GM23338 (cell line): ENCODE measurements at regions not wholly inside any gene's neighbourhood (a gene's known extent, or its start where the extent isn't known, plus 50 kb on each side); places are given as distances from the start of the nearest gene placed in this dataset.

Experiments
- ATAC-seq: fragments of 200-7000 bp; cut with Tn5 transposase; 3 replicates; pipeline ENCODE4 v1.9.1; 2020
- DNase-seq: peaks from one replicate; pipeline ENCODE4 v3.0.0-alpha.2; 2015; ENCODE audit warnings: low spot score
- H2AFZ ChIP-seq: fragments of 200-600 bp; sonication (generic); 2 replicates; pipeline ENCODE4 v1.8.0; 2016; ENCODE audit warnings: antibody characterized with exemption, mild to moderate bottlenecking, moderate library complexity
- H3F3A ChIP-seq: fragments of 200-600 bp; sonication (generic); replicated peaks from 2 replicates; pipeline ENCODE4 v1.8.0; 2017; ENCODE audit warnings: antibody characterized with exemption, mixed run types, low read depth
- H3K27ac ChIP-seq: fragments of 200-600 bp; sonication (generic); 2 replicates; pipeline ENCODE4 v1.6.1; 2016; ENCODE audit warnings: low read depth
- H3K27me3 ChIP-seq: fragments of 200-600 bp; sonication (generic); 2 replicates; pipeline ENCODE4 v1.8.0; 2016; ENCODE audit warnings: mild to moderate bottlenecking, mixed run types, moderate library complexity; ENCODE audit not compliant: insufficient read depth
- H3K36me3 ChIP-seq: fragments of 200-600 bp; sonication (generic); 2 replicates; pipeline ENCODE4 v1.8.0; 2016; ENCODE audit warnings: mild to moderate bottlenecking; ENCODE audit not compliant: insufficient read depth
- H3K4me1 ChIP-seq: fragments of 200-600 bp; sonication (generic); 2 replicates; pipeline ENCODE4 v1.8.0; 2016; ENCODE audit warnings: mild to moderate bottlenecking, moderate library complexity; ENCODE audit not compliant: insufficient read depth
- H3K4me2 ChIP-seq: fragments of 200-600 bp; sonication (generic); 2 replicates; pipeline ENCODE4 v1.7.1; 2017; ENCODE audit warnings: mixed run types
- H3K4me3 ChIP-seq: fragments of 200-600 bp; sonication (generic); 2 replicates; pipeline ENCODE4 v1.6.1; 2016; ENCODE audit warnings: mixed run types
- H3K79me2 ChIP-seq: fragments of 200-600 bp; sonication (generic); replicated peaks from 2 replicates; pipeline ENCODE4 v1.8.0; 2017; ENCODE audit warnings: mild to moderate bottlenecking; ENCODE audit not compliant: insufficient read depth
- H3K9me2 ChIP-seq: fragments of 200-600 bp; sonication (generic); 2 replicates; pipeline ENCODE4 v1.8.0; 2017; ENCODE audit not compliant: insufficient read depth
- H4K20me1 ChIP-seq: fragments of 200-600 bp; sonication (generic); replicated peaks from 2 replicates; pipeline ENCODE4 v1.8.0; 2017; ENCODE audit warnings: mild to moderate bottlenecking; ENCODE audit not compliant: insufficient read depth
- H3K27ac Mint-ChIP-seq: 2 replicates; pipeline ENCODE4 v1.8.0; 2020; ENCODE audit warnings: inconsistent platforms, mild to moderate bottlenecking, moderate library complexity, mixed read lengths
- H3K27me3 Mint-ChIP-seq: 3 replicates; pipeline ENCODE4 v1.8.0; 2022; ENCODE audit warnings: low read depth, mild to moderate bottlenecking, moderate library complexity, mixed read lengths, inconsistent platforms; ENCODE audit not compliant: insufficient read depth, poor library complexity
- H3K36me3 Mint-ChIP-seq: 3 replicates; pipeline ENCODE4 v1.8.0; 2021; ENCODE audit warnings: low read depth, mild to moderate bottlenecking, inconsistent platforms, moderate library complexity, mixed read lengths
- H3K4me1 Mint-ChIP-seq: 3 replicates; pipeline ENCODE4 v1.8.0; 2020; ENCODE audit warnings: mild to moderate bottlenecking, inconsistent platforms, mixed read lengths
- H3K4me3 Mint-ChIP-seq: 3 replicates; pipeline ENCODE4 v1.8.0; 2021; ENCODE audit warnings: moderate library complexity, mild to moderate bottlenecking, inconsistent platforms, mixed read lengths
- H3K9me3 Mint-ChIP-seq: 3 replicates; pipeline ENCODE4 v1.8.0; 2020; ENCODE audit warnings: moderate library complexity, mild to moderate bottlenecking, inconsistent platforms, mixed read lengths
- CREB1 ChIP-seq: fragments of 250-450 bp; sonication (Bioruptor Pico); IDR thresholded peaks from 2 replicates; pipeline ENCODE4 v1.5.0; 2020; ENCODE audit warnings: low read depth, mild to moderate bottlenecking, moderate library complexity
- EZH2 ChIP-seq: fragments of 200-600 bp; sonication (generic); IDR thresholded peaks from one replicate; pipeline ENCODE4 v1.8.0; 2017; ENCODE audit warnings: antibody characterized with exemption, mild to moderate bottlenecking, low read depth; ENCODE audit not compliant: unreplicated experiment
- EZH2phosphoT487 ChIP-seq: fragments of 200-600 bp; sonication (generic); IDR thresholded peaks from one replicate; pipeline ENCODE4 v1.8.1; 2018; ENCODE audit warnings: antibody characterized with exemption; ENCODE audit not compliant: unreplicated experiment
- JUNB ChIP-seq: IDR thresholded peaks from one replicate; pipeline ENCODE4 v1.6.1; 2016; ENCODE audit warnings: antibody characterized with exemption; ENCODE audit not compliant: unreplicated experiment
- NANOG ChIP-seq: IDR thresholded peaks from 2 replicates; pipeline ENCODE4 v1.6.1; 2016; ENCODE audit warnings: antibody characterized with exemption, borderline replicate concordance
- POLR2AphosphoS5 ChIP-seq: IDR thresholded peaks from 2 replicates; pipeline ENCODE4 v1.6.1; 2016; ENCODE audit warnings: antibody characterized with exemption, low read depth
- STAT1 ChIP-seq: IDR thresholded peaks from one replicate; pipeline ENCODE4 v1.6.1; 2016; ENCODE audit warnings: antibody characterized with exemption; ENCODE audit not compliant: unreplicated experiment
- ZNF114 ChIP-seq: fragments of 250-450 bp; sonication (Bioruptor Pico); IDR thresholded peaks from 2 replicates; pipeline ENCODE4 v1.5.0; 2020; ENCODE audit warnings: mild to moderate bottlenecking, moderate library complexity
- ZNF331 ChIP-seq: fragments of 250-450 bp; sonication (Bioruptor Pico); IDR thresholded peaks from 2 replicates; pipeline ENCODE4 v1.5.0; 2020; ENCODE audit warnings: low read depth, mild to moderate bottlenecking, moderate library complexity
- TF ChIP-seq, protein P1 (sequence below), 2 experiments: fragments of 200-600 bp in 1 of 2; sonication (generic) in 1 of 2; conservative IDR thresholded peaks; 2 replicates each; pipeline versions ENCODE4 v1.5.1 to v1.6.1; 2016 to 2017; ENCODE audit warnings: antibody characterized with exemption in 2 of 2, low read depth in 2 of 2, mild to moderate bottlenecking in 2 of 2, moderate library complexity in 1 of 2
- TF ChIP-seq, protein P2 (sequence below): IDR thresholded peaks from one replicate; pipeline ENCODE4 v1.6.1; 2018; ENCODE audit warnings: antibody characterized with exemption; ENCODE audit not compliant: unreplicated experiment
- TF ChIP-seq, protein P3 (sequence below): fragments of 250-450 bp; sonication (Bioruptor Pico); IDR thresholded peaks from 2 replicates; pipeline ENCODE4 v1.5.0; 2020; ENCODE audit warnings: mild to moderate bottlenecking, moderate library complexity
- TF ChIP-seq, protein P4 (sequence below): IDR thresholded peaks from 2 replicates; pipeline ENCODE4 v1.6.1; 2016; ENCODE audit warnings: antibody characterized with exemption

DNA sequence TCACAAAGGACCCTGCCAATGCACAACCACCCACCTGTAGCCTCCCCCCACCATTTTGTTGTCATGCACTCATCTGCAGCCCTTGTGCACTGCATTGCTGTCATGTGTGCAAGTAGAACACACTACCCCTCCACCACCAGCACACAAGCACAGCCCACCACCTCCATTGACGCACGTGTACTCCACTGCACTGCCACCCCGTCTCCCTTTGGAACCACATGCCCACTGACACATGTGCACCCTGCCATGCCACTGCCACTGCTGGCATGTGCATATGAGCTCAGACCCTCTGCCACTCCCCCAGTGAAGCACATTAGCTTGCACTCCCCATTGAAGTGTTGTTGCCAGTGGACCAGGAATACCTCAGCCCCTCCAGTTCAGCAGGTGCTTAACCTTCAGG is 530.3 kb upstream of the ACO1 start:
- Histone ChIP-seq H3K27ac (no peak overlapping the region), H3K4me1 (no peaks in the 10 kb centered on the region), H3K4me3 (no peak overlapping the region), H3K79me2 (no peaks in the 10 kb centered on the region), H2AFZ (no peak overlapping the region), H3K9me2 (peaks cover 5% of the 10 kb centered on the region; the same call in 1 of the 2 replicates), H3K36me3 (no peaks in the 10 kb centered on the region), H3F3A (no peaks in the 10 kb centered on the region), H4K20me1 (no peaks in the 10 kb centered on the region), H3K27me3 (no peaks in the 10 kb centered on the region), H3K4me2 (no peak overlapping the region)
- Mint-ChIP-seq H3K27me3 (peaks cover 4% of the 10 kb centered on the region), H3K27ac (no peak overlapping the region), H3K4me3 (no peak overlapping the region), H3K36me3 (no peaks in the 10 kb centered on the region), H3K4me1 (peaks cover 4% of the 10 kb centered on the region; the same call in 2 of the 3 replicates), H3K9me3 (peaks cover 2% of the 10 kb centered on the region; the same call in 1 of the 3 replicates)
- ATAC-seq (no peak), DNase-seq (no peak)
- TF ChIP-seq, protein P1, sequence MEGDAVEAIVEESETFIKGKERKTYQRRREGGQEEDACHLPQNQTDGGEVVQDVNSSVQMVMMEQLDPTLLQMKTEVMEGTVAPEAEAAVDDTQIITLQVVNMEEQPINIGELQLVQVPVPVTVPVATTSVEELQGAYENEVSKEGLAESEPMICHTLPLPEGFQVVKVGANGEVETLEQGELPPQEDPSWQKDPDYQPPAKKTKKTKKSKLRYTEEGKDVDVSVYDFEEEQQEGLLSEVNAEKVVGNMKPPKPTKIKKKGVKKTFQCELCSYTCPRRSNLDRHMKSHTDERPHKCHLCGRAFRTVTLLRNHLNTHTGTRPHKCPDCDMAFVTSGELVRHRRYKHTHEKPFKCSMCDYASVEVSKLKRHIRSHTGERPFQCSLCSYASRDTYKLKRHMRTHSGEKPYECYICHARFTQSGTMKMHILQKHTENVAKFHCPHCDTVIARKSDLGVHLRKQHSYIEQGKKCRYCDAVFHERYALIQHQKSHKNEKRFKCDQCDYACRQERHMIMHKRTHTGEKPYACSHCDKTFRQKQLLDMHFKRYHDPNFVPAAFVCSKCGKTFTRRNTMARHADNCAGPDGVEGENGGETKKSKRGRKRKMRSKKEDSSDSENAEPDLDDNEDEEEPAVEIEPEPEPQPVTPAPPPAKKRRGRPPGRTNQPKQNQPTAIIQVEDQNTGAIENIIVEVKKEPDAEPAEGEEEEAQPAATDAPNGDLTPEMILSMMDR (conservative IDR thresholded peaks at IDR 0.05; ENCODE audit: low read depth in 2 of 2) = no peak
- TF ChIP-seq EZH2 (no peak), JUNB (no peak), ZNF114 (CRISPR knock-in tag) (no peak), STAT1 (no peak), POLR2AphosphoS5 (no peak), EZH2phosphoT487 (no peak), CREB1 (CRISPR knock-in tag) (no peak), ZNF331 (CRISPR knock-in tag) (no peak), NANOG (no peak)
- TF ChIP-seq, protein P2, sequence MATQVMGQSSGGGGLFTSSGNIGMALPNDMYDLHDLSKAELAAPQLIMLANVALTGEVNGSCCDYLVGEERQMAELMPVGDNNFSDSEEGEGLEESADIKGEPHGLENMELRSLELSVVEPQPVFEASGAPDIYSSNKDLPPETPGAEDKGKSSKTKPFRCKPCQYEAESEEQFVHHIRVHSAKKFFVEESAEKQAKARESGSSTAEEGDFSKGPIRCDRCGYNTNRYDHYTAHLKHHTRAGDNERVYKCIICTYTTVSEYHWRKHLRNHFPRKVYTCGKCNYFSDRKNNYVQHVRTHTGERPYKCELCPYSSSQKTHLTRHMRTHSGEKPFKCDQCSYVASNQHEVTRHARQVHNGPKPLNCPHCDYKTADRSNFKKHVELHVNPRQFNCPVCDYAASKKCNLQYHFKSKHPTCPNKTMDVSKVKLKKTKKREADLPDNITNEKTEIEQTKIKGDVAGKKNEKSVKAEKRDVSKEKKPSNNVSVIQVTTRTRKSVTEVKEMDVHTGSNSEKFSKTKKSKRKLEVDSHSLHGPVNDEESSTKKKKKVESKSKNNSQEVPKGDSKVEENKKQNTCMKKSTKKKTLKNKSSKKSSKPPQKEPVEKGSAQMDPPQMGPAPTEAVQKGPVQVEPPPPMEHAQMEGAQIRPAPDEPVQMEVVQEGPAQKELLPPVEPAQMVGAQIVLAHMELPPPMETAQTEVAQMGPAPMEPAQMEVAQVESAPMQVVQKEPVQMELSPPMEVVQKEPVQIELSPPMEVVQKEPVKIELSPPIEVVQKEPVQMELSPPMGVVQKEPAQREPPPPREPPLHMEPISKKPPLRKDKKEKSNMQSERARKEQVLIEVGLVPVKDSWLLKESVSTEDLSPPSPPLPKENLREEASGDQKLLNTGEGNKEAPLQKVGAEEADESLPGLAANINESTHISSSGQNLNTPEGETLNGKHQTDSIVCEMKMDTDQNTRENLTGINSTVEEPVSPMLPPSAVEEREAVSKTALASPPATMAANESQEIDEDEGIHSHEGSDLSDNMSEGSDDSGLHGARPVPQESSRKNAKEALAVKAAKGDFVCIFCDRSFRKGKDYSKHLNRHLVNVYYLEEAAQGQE = no peak
- TF ChIP-seq, protein P3, sequence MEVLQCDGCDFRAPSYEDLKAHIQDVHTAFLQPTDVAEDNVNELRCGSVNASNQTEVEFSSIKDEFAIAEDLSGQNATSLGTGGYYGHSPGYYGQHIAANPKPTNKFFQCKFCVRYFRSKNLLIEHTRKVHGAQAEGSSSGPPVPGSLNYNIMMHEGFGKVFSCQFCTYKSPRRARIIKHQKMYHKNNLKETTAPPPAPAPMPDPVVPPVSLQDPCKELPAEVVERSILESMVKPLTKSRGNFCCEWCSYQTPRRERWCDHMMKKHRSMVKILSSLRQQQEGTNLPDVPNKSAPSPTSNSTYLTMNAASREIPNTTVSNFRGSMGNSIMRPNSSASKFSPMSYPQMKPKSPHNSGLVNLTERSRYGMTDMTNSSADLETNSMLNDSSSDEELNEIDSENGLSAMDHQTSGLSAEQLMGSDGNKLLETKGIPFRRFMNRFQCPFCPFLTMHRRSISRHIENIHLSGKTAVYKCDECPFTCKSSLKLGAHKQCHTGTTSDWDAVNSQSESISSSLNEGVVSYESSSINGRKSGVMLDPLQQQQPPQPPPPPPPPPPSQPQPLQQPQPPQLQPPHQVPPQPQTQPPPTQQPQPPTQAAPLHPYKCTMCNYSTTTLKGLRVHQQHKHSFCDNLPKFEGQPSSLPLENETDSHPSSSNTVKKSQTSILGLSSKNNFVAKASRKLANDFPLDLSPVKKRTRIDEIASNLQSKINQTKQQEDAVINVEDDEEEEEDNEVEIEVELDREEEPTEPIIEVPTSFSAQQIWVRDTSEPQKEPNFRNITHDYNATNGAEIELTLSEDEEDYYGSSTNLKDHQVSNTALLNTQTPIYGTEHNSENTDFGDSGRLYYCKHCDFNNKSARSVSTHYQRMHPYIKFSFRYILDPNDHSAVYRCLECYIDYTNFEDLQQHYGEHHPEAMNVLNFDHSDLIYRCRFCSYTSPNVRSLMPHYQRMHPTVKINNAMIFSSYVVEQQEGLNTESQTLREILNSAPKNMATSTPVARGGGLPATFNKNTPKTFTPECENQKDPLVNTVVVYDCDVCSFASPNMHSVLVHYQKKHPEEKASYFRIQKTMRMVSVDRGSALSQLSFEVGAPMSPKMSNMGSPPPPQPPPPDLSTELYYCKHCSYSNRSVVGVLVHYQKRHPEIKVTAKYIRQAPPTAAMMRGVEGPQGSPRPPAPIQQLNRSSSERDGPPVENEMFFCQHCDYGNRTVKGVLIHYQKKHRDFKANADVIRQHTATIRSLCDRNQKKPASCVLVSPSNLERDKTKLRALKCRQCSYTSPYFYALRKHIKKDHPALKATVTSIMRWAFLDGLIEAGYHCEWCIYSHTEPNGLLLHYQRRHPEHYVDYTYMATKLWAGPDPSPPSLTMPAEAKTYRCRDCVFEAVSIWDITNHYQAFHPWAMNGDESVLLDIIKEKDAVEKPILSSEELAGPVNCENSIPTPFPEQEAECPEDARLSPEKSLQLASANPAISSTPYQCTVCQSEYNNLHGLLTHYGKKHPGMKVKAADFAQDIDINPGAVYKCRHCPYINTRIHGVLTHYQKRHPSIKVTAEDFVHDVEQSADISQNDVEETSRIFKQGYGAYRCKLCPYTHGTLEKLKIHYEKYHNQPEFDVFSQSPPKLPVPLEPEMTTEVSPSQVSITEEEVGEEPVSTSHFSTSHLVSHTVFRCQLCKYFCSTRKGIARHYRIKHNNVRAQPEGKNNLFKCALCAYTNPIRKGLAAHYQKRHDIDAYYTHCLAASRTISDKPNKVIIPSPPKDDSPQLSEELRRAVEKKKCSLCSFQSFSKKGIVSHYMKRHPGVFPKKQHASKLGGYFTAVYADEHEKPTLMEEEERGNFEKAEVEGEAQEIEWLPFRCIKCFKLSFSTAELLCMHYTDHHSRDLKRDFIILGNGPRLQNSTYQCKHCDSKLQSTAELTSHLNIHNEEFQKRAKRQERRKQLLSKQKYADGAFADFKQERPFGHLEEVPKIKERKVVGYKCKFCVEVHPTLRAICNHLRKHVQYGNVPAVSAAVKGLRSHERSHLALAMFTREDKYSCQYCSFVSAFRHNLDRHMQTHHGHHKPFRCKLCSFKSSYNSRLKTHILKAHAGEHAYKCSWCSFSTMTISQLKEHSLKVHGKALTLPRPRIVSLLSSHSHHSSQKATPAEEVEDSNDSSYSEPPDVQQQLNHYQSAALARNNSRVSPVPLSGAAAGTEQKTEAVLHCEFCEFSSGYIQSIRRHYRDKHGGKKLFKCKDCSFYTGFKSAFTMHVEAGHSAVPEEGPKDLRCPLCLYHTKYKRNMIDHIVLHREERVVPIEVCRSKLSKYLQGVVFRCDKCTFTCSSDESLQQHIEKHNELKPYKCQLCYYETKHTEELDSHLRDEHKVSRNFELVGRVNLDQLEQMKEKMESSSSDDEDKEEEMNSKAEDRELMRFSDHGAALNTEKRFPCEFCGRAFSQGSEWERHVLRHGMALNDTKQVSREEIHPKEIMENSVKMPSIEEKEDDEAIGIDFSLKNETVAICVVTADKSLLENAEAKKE (CRISPR knock-in tag) = no peak
- TF ChIP-seq, protein P4, sequence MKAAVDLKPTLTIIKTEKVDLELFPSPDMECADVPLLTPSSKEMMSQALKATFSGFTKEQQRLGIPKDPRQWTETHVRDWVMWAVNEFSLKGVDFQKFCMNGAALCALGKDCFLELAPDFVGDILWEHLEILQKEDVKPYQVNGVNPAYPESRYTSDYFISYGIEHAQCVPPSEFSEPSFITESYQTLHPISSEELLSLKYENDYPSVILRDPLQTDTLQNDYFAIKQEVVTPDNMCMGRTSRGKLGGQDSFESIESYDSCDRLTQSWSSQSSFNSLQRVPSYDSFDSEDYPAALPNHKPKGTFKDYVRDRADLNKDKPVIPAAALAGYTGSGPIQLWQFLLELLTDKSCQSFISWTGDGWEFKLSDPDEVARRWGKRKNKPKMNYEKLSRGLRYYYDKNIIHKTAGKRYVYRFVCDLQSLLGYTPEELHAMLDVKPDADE = no peak
